ENCODE measurements at regions not wholly inside any gene's neighbourhood (a gene's known extent, or its start where the extent isn't known, plus 50 kb on each side); places are given as distances from the start of the nearest gene placed in this dataset.

DNA sequence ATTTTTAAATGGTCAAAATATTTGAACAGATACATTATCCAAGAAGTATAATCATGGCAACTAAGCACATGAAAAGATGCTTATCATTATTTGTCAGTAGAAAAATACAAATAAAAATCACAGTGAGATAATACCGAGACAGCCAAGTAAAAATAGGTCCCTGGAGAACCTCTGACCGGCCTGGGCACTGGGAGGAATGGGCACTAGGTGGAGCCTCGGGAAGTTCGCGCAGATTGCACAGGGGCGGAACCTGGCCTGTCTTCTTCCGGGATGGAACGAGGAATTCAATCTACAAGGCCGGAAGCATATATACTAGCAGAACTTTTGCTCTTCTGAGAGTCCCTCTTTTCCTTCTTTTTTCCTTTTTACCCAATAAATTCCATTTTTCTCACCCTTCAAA is 148.5 kb upstream of the CHRM3 start:
- TF ChIP-seq, protein P1, sequence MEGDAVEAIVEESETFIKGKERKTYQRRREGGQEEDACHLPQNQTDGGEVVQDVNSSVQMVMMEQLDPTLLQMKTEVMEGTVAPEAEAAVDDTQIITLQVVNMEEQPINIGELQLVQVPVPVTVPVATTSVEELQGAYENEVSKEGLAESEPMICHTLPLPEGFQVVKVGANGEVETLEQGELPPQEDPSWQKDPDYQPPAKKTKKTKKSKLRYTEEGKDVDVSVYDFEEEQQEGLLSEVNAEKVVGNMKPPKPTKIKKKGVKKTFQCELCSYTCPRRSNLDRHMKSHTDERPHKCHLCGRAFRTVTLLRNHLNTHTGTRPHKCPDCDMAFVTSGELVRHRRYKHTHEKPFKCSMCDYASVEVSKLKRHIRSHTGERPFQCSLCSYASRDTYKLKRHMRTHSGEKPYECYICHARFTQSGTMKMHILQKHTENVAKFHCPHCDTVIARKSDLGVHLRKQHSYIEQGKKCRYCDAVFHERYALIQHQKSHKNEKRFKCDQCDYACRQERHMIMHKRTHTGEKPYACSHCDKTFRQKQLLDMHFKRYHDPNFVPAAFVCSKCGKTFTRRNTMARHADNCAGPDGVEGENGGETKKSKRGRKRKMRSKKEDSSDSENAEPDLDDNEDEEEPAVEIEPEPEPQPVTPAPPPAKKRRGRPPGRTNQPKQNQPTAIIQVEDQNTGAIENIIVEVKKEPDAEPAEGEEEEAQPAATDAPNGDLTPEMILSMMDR (IDR thresholded peaks at IDR 0.05; ENCODE audit: borderline replicate concordance, extremely low read depth, low read length, poor library complexity, severe bottlenecking) = no peak
- TF ChIP-seq EZH2 (IDR thresholded peaks at IDR 0.05; ENCODE audit: borderline replicate concordance, low read depth, low read length, severe bottlenecking) = no peak

All from DND-41 (cell line).